ENCODE measurements at regions not wholly inside any gene's neighbourhood (a gene's known extent, or its start where the extent isn't known, plus 50 kb on each side); places are given as distances from the start of the nearest gene placed in this dataset.

DNA sequence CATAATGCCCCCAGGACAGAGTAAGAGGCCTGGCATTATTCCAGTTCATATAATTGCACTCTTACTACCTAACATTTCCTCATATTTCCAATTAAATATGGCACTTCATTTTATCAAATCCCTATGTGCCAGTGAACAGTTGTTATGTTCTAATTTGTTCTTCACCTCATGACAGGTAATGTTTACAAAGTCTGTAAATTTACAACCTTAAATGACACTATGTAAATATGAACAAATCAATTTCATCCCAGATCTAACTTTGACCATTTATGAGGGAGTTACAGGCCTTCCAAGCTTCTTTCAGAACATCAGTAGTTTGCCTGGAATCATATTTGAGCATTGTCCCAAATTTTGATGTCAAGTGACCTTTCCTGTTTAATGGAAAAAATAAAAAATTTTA lies 592.6 kb upstream of the CDH6 start:
- TF ChIP-seq, protein P1, sequence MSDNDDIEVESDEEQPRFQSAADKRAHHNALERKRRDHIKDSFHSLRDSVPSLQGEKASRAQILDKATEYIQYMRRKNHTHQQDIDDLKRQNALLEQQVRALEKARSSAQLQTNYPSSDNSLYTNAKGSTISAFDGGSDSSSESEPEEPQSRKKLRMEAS (IDR thresholded peaks at IDR 0.05; ENCODE audit: low read depth, low read length): no peak
- TF ChIP-seq, protein P2, sequence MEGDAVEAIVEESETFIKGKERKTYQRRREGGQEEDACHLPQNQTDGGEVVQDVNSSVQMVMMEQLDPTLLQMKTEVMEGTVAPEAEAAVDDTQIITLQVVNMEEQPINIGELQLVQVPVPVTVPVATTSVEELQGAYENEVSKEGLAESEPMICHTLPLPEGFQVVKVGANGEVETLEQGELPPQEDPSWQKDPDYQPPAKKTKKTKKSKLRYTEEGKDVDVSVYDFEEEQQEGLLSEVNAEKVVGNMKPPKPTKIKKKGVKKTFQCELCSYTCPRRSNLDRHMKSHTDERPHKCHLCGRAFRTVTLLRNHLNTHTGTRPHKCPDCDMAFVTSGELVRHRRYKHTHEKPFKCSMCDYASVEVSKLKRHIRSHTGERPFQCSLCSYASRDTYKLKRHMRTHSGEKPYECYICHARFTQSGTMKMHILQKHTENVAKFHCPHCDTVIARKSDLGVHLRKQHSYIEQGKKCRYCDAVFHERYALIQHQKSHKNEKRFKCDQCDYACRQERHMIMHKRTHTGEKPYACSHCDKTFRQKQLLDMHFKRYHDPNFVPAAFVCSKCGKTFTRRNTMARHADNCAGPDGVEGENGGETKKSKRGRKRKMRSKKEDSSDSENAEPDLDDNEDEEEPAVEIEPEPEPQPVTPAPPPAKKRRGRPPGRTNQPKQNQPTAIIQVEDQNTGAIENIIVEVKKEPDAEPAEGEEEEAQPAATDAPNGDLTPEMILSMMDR (IDR thresholded peaks at IDR 0.05; ENCODE audit: low read depth, low read length): no peak
- TF ChIP-seq MYC (IDR thresholded peaks at IDR 0.05; ENCODE audit: low read depth, low read length) (no peak), POLR2A (IDR thresholded peaks at IDR 0.05; ENCODE audit: extremely low read depth, insufficient read length) (no peak)
- no peak for DNase-seq (ENCODE audit: low read depth)

DNA sequence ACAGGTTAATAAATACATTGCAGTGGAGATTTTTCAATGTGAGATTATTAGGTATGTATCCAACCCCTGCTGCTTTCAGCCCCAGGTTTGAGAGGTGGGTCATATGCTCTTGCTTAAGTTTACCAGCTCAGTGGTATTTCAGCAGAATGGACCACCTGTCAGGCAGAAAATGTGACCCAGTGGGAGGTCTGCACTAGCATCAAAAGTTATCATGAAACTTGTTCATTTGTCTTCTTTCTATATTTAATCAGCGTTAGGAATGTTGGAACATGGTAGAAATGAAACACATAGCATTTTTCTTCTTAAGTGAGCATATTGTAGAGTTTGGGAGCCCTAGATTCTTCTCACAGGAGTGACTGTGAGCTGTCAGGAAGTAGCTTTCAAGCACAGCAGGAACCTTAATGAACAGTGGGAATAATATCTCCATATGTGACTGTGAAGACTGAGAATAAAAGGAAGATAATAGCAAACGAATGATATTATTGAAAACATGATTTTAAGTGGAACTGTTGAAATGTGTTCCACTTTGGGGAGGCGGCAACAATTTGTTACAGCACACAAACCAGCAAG lies 596.9 kb upstream of the CDH6 start:
- H3K4me3 ChIP-seq (ENCODE audit: low read depth, low read length): no peak overlapping the region
- no peak for DNase-seq (ENCODE audit: low read depth)

More for the DNA sequence above, 592.6 kb upstream of the CDH6 start:
- H3K4me3 ChIP-seq (ENCODE audit: low read depth, low read length): no peak overlapping the region

DNA sequence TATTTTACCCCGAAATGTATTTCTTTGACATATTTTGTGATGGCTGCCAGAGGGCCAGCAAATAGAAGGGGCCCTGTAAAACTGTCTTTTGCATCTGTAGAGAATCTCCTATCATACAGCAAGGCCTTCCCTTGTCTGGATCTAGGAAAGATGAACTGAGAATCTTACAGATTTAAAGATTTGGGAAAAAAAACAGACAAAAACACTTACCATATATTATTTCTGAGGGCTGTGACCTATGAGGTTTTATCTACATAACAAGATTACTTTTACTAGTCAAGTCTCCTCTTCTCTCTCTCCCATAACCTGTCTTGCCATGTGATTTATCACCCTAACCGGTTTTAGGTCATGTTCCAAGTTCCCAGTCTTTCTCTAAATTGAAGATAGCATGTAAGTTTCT lies 599.2 kb upstream of the CDH6 start:
- TF ChIP-seq, protein P1 (IDR thresholded peaks at IDR 0.05; ENCODE audit: low read depth, low read length): no peak
- no peak for TF ChIP-seq MYC (IDR thresholded peaks at IDR 0.05; ENCODE audit: low read depth, low read length)
- no peak overlapping the region for H3K4me3 ChIP-seq (ENCODE audit: low read depth, low read length)
- DNase-seq (ENCODE audit: low read depth): no peak

More for the DNA sequence above, 596.9 kb upstream of the CDH6 start:
- TF ChIP-seq, protein P2 (IDR thresholded peaks at IDR 0.05; ENCODE audit: low read depth, low read length): no peak
- no peak for TF ChIP-seq POLR2A (IDR thresholded peaks at IDR 0.05; ENCODE audit: extremely low read depth, insufficient read length)
- no peak for TF ChIP-seq MYC (IDR thresholded peaks at IDR 0.05; ENCODE audit: low read depth, low read length)
- TF ChIP-seq, protein P1 (IDR thresholded peaks at IDR 0.05; ENCODE audit: low read depth, low read length): no peak

DNA sequence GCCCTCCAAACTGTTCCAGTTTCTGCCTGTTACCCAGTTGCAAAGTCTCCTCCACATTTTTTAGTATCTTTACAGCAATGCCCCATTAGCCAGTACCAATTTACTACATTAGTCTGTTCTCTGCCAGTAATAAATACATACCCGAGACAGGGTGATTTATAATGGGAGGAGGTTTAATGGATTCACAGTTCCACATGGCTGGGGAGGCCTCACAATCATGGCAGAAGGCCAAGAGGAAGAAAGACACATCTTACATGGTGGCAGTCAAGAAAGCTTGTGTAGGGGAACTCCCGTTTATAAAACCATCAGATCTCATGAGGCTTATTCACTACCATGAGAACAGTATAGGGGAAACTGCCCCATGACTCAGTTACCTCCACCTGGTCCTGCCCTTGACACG lies 600.7 kb upstream of the CDH6 start:
- no peak overlapping the region for H3K4me3 ChIP-seq (ENCODE audit: low read depth, low read length)
- no peak for DNase-seq (ENCODE audit: low read depth)
- no peak for TF ChIP-seq POLR2A (IDR thresholded peaks at IDR 0.05; ENCODE audit: extremely low read depth, insufficient read length)
- TF ChIP-seq, protein P1 (IDR thresholded peaks at IDR 0.05; ENCODE audit: low read depth, low read length): no peak
- TF ChIP-seq MYC (IDR thresholded peaks at IDR 0.05; ENCODE audit: low read depth, low read length): no peak
- TF ChIP-seq, protein P2 (IDR thresholded peaks at IDR 0.05; ENCODE audit: low read depth, low read length): no peak

DNA sequence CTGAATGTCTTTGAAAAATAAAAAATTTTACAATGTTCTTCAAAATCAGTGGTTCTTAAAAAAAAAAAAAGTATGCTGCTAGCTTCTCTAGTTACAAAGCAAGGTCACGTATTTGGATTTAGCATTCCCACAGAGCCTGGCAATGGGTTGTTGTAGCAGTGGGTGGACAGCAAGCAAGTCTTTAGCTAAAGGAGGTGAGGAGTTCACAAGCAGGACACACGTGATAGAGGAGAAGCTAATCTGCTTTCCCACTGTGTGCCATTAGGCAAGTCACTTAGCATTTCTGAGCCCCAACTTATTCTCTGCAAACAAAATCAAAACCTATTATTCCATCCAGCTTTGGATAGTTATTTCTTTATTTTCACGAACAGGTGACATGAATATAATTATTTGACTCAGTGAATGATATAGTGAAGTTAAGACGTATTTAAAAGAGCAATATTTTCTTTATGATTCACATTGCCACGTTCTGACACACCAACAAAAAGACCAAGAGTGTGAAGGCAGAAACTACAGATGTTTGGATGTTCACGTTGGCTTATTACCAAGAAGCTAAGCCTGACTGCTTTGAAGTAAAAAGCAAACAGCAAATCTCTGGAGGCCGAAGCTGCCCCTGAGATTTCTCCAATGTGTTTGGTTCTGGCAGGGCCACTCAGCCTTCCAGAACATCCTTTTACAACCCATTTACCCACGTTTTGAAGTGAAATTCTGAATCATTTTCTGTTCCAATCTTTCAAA lies 612.1 kb upstream of the CDH6 start:
- TF ChIP-seq MYC (IDR thresholded peaks at IDR 0.05; ENCODE audit: low read depth, low read length): no peak
- H3K4me3 ChIP-seq (ENCODE audit: low read depth, low read length): no peak overlapping the region
- no peak for DNase-seq (ENCODE audit: low read depth)

DNA sequence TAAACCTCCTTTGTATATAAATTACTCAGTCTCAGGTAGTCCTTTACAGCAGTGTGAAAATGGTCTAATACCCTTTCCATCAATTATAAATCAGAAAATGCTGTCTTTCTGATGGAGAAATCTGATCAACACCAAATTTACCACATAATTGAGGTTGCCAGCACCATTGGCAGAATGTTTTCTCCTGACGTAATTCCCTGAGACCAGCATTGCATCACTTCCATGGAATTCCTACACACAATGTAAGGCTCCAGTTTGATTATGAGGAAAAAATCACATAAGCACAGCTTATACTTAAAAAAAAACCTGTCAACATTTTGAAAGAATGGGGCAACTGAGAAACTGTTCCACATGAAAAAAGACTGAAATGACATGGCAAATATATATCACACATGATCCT lies 618.7 kb upstream of the CDH6 start:
- TF ChIP-seq, protein P2 (IDR thresholded peaks at IDR 0.05; ENCODE audit: low read depth, low read length): no peak
- TF ChIP-seq MYC (IDR thresholded peaks at IDR 0.05; ENCODE audit: low read depth, low read length) (no peak), POLR2A (IDR thresholded peaks at IDR 0.05; ENCODE audit: extremely low read depth, insufficient read length) (no peak)
- TF ChIP-seq, protein P1 (IDR thresholded peaks at IDR 0.05; ENCODE audit: low read depth, low read length): no peak
- no peak overlapping the region for H3K4me3 ChIP-seq (ENCODE audit: low read depth, low read length)
- DNase-seq (ENCODE audit: low read depth): no peak
